Ovary (tissue), 3 donors: ENCODE measurements at regions not wholly inside any gene's neighbourhood (a gene's known extent, or its start where the extent isn't known, plus 50 kb on each side); places are given as distances from the start of the nearest gene placed in this dataset.
"Not testable (repeated sequence)": the region's sequence is repeated elsewhere in the genome, so short reads cannot be mapped to it uniquely, and the experiment has no call there.

Source experiments
- CTCF ChIP-seq, 3 donors: fragments of 450-650 bp in 2 of 3; fragments of 200-600 bp in 1 of 3; IDR thresholded peaks; one replicate each; pipeline versions ENCODE4 v1.5.1 to v1.8.0; 2016 to 2022; ENCODE audit warnings: antibody characterized with exemption in 3 of 3, mild to moderate bottlenecking in 1 of 3
- EP300 ChIP-seq: sonication (generic); formaldehyde crosslinking; IDR thresholded peaks from one replicate; pipeline ENCODE4 v1.6.1; 2017; ENCODE audit warnings: antibody characterized with exemption
- POLR2A ChIP-seq: fragments of 450-650 bp; IDR thresholded peaks from one replicate; pipeline ENCODE4 v1.6.1; 2017; ENCODE audit warnings: antibody characterized with exemption, mild to moderate bottlenecking, moderate library complexity
- donor health status: DM: no; HTN: no; CAD: no.

DNA sequence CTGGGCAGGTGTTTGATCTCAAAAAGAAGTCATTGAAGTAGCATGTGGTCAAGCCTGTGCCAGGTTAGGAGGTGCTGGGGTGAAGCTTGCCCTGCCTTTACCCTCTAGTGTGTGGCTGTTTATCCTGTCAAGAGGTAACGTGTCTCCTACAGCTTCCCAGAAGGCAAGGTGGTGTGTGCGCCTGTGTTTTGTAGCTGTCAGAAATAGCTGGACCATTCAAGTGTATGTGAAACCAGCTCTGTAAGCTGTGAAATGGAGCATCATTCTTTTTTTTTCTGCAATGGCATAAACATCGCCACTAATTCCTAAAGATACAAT is 155.1 kb downstream of the BCL2L11 start:
- not testable (repeated sequence) for TF ChIP-seq POLR2A; CTCF (IDR thresholded peaks at IDR 0.05); EP300
